Head of caudate nucleus (tissue), 42 donors: ENCODE measurements at regions not wholly inside any gene's neighbourhood (a gene's known extent, or its start where the extent isn't known, plus 50 kb on each side); places are given as distances from the start of the nearest gene placed in this dataset.
"Not testable (repeated sequence)": the region's sequence is repeated elsewhere in the genome, so short reads cannot be mapped to it uniquely, and the experiment has no call there.

Experiments
- DNase-seq, 42 donors: peaks; one replicate each; pipeline versions ENCODE4 v3.0.0 to v3.0.0-alpha.2; 2020 to 2021; ENCODE audit warnings: mixed read lengths in 7 of 42
- intact Hi-C: fragments of 100-400 bp; cut with DNase I; formaldehyde crosslinking; loops from one replicate; pipeline ENCODE4 v1.15.0; 2022

DNA sequence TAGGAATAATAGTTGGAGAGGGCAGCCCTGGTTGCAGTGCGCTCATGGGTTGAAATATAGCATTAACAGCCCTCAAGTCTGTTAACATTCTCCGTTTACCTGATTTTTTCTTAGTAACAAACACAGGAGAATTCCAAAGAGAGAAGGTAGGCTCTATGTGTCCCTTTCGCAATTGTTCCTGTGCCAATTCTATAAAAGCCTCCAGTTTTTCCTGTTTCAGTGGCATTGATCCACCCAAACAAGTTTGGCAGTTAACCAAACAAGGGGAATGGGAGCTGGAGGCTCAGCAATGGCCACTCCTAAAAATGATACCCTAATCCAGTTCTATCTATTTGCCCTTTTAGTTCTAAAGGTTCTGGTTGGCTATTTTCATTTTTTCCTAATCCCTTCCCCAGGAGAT, 151.6 kb downstream of the ZNF486 start:
- no peak for DNase-seq
- intact Hi-C loops, result no loop called here

DNA sequence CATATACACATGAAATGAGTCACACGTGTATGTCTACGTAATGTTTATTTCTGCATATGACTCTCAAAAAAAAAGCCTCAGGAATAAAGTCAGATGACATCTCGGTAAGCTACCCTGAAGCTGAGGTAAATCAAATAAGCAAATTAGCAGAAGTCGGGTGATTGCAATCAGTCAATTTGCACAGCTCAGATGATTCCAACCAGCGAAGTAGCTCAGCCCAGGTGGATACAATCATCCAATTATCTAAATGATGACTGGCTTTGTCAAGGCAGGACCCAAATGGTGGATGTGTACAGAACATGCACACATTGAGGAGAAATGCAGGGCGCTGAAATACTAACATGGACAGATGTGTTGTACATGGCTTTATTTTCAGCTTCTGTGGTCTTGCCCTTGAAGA, 148.5 kb downstream of the ZNF486 start:
- no peak for DNase-seq
- intact Hi-C loops, result no loop called here

DNA sequence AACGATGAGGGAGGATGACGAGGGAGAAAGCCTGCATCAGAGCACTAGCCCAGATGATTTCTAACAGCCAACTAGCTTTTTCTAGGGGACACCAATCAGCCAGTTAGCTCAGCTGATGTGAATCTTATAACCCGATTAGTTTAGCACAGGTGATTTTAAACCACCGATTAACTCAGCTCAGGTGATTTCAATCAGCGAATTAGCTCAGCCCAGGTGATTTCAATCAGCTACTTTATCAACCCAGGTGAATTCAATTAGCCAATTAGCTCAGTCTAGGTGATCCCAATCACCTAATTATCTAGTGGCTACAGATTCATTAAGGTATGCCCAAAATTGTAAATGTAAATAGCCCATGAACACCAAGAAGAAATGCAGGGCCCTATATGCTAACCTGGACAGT, 146.9 kb downstream of the ZNF486 start:
- DNase-seq, result no peak
- intact Hi-C loops, result no loop called here

DNA sequence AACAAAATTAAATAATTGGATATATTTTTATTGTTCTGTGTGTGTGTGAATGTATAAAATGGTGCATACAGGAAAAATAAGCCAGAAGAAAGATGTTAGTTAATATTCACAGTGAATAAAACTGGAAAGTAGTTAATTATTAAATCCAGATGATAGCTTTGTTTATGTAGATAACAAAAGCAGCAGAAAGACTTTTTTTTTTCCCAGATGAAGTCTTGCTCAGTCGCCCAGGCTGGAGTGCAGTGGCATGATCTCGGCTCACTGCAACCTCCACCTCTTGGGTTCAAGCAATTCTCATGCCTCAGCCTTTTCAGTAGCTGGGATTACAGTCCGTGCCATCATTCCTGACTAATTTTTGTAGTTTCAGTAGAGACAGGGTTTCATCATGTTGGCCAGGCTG, 140.1 kb downstream of the ZNF486 start:
- DNase-seq, result no peak
- intact Hi-C loops, result no loop called here

DNA sequence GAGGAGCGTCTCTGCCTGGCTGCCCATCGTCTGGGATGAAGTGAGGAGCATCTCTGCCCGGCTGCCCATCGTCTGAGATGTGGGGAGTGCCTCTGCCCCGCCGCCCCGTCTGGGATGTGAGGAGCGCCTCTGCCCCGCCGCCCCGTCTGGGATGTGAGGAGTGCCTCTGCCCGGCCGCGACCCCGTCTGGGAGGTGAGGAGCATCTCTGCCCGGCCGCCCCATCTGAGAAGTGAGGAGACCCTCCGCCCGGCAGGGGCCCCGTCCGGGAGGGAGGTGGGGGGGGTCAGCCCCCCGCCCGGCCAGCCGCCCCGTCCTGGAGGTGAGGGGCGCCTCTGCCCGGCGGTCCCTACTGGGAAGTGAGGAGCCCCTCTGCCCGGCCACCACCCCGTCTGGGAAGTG, 129.3 kb downstream of the ZNF486 start:
- DNase-seq, intact Hi-C loops: not testable (repeated sequence)

DNA sequence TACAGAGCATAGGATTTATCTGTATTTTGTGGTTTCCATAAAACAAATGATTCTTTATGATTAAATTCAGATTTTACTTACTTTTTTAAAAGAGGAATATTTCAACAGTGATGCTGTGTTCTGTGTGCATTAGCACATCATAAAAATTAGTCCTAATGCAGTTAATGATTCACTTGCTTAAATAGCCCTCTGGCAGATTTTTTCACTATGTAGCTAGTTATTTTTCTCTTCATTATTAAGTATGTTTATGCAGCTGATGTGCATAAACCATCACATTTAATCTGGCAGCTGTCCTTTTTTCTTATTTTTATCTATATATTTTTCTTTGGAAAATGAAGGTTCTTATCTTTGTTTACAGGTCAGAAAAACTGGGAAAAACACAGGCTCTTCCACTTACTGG, 127.2 kb downstream of the ZNF486 start:
- DNase-seq, result no peak
- intact Hi-C loops, result no loop called here

DNA sequence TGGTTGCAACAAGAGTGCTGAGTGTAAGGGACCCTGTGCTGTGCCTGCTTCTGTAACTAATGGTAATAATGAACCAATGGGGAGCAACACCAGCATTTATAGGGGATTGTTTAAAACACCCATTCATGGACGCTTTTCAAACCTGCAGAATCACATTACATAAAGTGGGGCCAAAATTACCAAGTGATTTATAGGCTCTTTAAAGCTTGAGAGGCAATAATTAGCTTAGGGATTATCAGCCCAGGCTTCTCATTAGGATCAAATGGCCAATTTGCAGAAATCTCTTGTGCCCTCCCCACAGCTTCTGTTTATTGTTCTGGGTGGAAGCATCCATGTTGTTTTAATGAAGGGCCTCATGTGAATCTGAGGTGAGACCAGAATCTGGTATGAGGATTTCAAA, 125.5 kb downstream of the ZNF486 start:
- intact Hi-C loops, DNase-seq: not testable (repeated sequence)

DNA sequence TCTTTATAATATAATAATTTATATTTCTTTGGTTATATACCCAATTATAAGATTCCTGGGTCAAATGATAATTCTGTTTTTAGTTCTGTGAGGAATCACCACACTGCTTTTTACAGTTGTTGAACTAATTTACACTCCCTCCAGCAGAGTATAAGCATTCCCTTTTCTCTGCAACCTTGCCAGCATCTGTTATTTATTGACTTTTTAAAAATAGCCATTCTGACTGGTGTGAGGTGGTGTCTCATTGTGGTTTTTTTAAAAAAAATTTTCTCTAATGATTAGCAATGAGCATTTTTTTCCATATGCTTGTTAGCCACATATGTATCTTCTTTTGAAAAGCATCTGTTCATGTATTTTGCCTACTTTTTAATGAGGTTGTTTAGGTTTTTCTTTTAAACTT, 122.2 kb downstream of the ZNF486 start:
- intact Hi-C loops, result loop anchor here (10.0 kb wide), 1 partner anchor 234 kb away; no protein-coding TSS in a partner anchor
- DNase-seq, result no peak

DNA sequence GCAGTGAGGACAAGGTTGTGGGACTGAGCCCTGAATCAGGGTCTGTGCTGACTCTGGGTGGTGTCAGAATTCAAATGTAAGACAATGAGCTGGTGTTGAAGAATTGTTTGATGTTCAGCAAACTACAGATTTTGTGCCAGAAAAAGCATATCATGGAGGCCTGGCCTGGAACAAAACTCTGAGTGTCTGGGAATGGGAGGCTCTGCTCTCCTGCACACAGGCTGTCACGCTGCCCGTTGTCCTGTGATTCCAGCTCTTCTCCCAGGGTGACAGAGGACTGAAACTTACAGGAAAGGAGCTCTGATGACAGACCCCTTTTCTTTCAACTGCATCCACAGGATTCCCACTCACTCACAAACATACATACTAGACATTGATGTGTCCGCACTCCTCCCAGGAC, 120.1 kb downstream of the ZNF486 start:
- DNase-seq, result peak in 35 of 42 donors; percentile 16 to 82 (median 50)
- intact Hi-C loops, result loop anchor here (10.0 kb wide), 1 partner anchor 232 kb away; no protein-coding TSS in a partner anchor

DNA sequence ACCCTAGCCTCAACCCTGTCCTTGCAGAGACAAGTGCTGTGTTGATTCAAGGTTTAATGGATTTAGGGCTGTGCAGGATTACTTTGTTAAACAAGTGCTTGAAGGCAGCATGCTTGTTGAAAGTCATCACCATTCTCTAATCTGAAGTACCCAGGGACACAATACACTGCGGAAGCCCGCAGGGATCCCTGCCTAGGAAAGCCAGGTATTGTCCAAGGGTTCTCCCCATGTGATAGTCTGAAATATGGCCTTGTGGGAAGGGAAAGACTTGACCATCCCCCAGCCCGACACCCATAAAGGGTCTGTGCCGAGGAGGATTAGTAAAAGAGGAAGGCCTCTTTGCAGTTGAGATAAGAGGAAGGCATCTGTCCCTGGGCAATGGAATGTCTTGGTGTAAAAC, 118.9 kb downstream of the ZNF486 start:
- not testable (repeated sequence) for DNase-seq
- intact Hi-C loops, result loop anchor here (10.0 kb wide), 1 partner anchor 231 kb away; no protein-coding TSS in a partner anchor

DNA sequence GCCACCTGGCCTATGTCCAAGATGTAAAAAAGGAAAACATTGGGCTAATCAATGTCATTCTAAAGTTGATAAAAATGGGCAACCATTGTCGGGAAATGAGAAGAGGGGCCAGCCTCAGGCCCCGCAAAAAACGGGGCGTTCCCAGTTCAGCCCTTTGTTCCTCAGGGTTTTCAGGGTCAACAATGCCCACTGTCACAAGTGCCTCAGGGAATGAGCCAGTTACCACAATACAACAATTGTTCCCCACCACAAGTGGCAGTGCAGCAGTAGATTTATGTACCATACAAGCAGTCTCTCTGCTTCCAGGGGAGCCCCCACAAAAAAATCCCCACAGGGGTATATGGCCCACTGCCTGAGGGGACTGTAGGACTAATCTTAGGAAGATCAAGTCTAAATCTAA, 112.5 kb downstream of the ZNF486 start:
- peak; percentile 6 to 86 (median 64) for DNase-seq
- intact Hi-C loops, result no loop called here

DNA sequence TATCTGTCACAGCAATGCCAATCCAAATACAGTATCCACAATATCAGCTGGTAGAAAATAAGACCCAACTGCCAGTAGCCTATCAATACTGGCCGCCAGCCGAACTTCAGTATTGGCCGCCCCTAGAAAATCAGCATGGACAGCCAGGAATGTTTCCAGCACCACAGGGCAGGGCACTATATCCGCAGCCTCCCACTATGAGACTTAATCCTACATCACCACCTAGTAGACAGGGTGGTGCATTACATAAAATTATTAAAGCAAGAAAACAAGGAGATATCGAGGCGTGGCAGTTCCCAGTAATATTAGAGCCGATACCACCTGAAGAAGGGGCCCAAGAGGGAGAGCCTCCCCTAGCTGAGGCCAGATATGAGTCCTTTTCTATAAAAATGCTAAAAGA, 111.3 kb downstream of the ZNF486 start:
- intact Hi-C loops, result no loop called here
- DNase-seq, result peak in 8 of 42 donors; percentile 13 to 59 (median 36)

DNA sequence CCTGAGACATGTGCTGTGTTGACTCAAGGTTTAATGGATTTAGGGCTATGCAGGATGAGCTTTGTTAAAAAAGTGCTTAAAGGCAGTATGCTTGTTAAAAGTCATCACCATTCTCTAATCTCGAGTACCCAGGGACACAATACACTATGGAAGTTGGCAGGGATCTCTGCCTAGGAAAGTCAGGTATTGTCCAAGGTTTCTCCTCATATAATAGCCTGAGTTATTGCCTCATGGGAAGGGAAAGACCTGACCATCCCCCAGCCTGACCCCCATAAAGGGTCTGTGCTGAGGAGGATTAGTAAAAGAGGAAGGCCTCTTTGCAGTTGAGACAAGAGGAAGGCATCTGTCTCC, 109.7 kb downstream of the ZNF486 start:
- intact Hi-C loops, DNase-seq: not testable (repeated sequence)

DNA sequence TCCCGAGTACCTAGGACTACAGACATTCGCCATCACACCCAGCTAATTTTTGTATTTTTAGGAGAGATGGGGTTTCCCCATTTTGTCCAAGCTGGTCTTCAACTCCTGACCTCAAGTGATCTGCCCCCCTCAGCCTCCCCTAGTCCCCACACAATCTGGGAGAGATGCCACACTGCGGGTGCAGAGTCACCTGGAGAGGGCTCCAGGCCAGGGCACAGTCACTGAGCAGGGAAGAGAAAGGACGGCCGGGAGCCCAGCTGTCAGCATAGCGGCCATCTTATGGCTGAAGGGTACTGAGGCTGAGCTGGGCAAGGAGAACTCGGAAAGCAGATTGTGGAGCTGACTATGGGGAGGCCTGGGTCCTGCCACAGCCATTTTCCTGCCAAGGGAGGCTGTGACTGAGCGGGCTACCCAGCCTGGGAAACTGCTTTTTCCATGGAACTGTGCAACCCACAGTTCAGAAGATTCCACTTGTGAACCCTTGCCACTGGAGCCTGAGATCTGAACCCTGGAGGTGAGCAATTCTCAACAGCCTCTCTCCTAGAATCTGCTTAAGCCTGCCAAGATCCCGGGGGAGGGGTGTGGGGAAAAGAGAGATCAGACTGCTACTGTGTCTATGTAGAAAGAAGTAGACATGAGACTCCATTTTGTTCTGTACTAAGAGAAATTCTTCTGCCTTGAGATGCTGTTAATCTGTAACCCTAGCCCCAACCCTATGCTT, 109.2 kb downstream of the ZNF486 start:
- intact Hi-C loops, result no loop called here
- no peak for DNase-seq

DNA sequence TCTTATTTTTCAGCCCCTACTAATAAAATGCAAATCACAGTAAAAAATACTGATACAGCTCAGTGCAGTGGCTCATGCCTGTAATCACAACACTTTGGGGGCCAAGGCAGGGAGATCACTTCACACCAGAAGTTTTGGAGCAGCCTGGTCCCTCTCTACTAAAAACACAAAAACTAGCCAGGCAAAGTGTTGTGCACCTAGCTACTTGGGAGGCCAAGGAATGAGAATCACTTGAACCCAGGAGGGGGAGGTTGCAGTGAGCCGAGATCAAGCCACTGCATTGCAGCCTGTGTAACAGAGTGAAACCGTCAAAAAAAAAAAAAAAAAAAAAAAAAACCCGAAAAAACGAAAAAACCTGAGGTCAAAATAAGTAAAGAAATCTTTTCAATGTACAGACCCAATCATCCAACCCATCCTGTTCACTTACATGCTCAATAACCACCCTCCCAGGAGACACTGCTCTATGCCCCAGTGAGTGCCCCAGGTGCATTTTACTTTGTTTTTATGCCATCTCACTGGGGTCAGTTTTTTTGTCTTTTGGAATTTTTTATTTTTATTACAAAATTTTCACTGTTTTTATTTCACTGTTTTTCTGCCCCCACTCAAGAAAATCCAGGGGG, 107.0 kb downstream of the ZNF486 start:
- intact Hi-C loops, result no loop called here
- DNase-seq, result no peak

DNA sequence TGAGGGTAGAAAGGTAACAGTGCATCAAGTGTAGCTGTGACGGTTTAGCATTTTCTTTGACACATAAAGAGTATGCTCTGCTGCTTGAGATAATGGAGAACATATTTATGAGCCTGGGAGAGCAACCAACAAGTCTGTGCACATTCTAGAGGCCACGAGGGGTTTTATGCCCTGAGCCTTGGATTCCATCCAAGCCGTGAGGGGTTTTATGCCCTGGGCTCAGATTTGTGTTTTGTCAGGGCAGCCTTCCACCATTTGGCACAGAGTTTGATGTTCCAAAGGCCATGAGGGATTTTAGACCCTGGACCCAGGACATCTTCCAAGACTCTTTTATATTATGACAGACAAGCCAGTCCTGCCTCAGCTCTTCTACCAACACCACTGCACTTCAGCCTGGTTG, 106.4 kb downstream of the ZNF486 start:
- intact Hi-C loops, result no loop called here
- DNase-seq, result no peak

DNA sequence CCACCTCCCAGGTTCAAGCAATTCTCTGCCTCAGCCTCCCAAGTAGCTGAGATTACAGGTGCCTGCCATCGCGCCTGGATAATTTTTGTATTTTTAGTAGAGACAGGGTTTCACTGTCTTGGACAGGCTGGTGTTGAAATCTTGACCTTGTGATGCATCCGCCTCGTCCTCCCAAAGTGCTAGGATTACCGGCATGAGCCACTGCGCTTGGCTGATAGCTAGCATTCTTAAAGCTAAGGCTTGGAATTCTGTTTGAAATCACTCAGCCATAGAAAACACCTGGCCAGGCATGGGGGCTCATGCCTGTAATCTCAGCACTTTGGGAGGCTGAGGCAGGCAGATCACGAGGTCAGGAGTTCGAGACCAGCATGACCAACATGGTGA, 105.6 kb downstream of the ZNF486 start:
- intact Hi-C loops, DNase-seq: not testable (repeated sequence)

DNA sequence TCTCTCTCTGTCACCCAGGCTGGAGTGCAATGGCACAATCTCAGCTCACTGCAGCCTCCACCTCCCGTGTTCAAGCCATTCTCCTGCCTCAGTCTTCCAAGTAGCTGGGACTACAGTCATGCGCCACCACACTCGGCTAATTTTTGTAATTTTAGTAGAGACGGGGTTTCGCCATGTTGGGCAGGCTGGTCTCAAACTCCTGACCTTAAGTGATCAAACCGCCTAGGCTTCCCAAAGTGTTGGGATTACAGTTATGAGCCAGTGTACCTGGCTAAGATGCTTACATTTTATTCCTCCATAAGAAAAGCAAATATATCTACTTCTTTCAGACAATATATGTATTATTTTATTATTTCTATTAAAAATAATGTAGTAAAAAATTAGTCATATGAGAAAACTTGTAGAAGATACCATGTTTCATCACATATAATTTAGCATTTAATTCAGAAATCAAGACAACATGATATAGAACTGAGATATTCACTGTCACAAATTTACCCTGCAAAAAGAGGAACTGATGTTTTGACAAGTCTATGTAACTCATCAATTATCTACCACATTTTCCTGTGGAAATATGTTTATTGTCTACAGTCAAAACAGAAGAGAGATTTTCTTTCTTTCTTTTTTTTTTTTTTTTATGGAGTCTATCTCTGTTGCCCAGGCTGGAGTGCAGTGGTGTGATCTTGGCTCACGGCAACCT, 105.1 kb downstream of the ZNF486 start:
- DNase-seq, intact Hi-C loops: not testable (repeated sequence)

DNA sequence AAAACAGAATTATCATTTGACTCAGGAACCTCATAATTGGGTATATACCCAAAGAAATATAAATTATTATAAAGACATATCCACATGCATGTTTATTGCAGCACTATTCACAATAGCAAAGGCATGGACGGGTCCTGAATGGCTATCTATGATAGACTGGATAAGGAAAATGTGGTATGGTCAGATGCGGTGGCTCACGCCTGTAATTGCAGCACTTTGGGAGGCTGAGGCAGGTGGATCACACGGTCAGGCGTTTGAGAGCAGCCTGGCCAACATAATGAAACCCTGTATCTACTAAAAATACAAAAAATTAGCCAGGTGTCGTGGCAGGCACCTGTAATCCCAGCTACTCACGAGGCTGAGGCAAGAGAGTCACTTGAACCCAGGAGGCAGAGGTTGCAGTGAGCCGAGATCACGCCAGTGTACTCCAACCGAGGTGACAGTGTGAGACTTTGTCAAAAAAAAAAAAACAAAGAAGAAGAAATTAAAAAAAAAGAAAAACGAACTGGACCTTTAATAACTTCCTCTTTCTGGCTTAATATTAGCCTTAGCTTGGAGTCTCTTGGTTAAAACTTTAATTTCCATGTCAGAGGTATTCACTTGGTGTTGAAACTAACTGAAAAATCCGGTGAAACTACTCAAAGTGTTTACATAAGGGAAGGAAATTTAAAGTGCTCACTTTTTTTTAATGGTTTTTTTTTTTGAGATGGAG, 104.4 kb downstream of the ZNF486 start:
- no peak for DNase-seq
- intact Hi-C loops, result no loop called here

DNA sequence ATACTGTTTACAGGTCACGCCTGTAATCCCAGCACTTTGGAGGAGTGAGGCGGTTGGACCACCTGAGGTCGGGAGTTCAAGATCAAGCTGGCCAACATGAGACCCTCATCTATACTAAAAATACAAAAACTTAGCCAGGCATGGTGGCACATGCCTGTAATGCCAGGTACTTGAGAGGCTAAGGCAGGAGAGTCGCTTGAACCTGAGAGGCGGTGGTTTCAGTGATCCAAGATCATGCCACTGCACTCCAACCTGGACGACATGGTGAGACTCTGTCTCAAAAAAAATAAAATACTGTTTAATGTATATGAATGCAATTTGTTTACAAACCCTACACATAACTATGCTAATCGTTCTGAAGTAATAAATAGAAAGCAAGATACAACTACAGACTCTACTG, 102.4 kb downstream of the ZNF486 start:
- no peak for DNase-seq
- intact Hi-C loops, result no loop called here
